HCT116 (cell line): ENCODE measurements at regions not wholly inside any gene's neighbourhood (a gene's known extent, or its start where the extent isn't known, plus 50 kb on each side); places are given as distances from the start of the nearest gene placed in this dataset.

Experiments used
- ATAC-seq: fragments of 200-7000 bp; cut with Tn5 transposase; 2 replicates; pipeline ENCODE4 v1.9.1; 2020; ENCODE audit warnings: mild to moderate bottlenecking, moderate library complexity
- BruUV-seq: library from RNA; stranded (reverse); fragments of 400-500 nt; replicated peaks from 2 replicates; lab custom pipeline; 2021; lab: Mats Ljungman, UMichigan
- CTCF ChIA-PET: fragments of 300-600 bp; sonication (Branson Sonifier 250); formaldehyde crosslinking; loops from one replicate; lab custom pipeline; 2021; ENCODE audit warnings: antibody characterized with exemption; lab: Charles Lee
- POLR2A ChIA-PET: fragments of 300-600, 350-600 bp; sonication (Branson Sonifier 250); formaldehyde crosslinking; loops from one replicate; lab custom pipeline; 2021; ENCODE audit warnings: antibody characterized with exemption; lab: Charles Lee
- RAD21 ChIA-PET, 2 experiments: fragments of 300-600 bp; sonication (Branson Sonifier 250); formaldehyde crosslinking; loops; one replicate each; lab custom pipeline; 2023; ENCODE audit warnings: low total read pairs in 2 of 2; ENCODE audit not compliant: uncharacterized antibody in 2 of 2, unreplicated experiment in 2 of 2, low non-redundant PET in 1 of 2; lab: Charles Lee
- DNase-seq: peaks from one replicate; pipeline ENCODE4 v3.0.0-alpha.2; 2010; ENCODE audit warnings: low read depth, low spot score
- H2AFZ ChIP-seq: fragments of 200-600 bp; shearing (Covaris generic), sonication (generic); 2 replicates; pipeline ENCODE4 v1.6.1; 2017; ENCODE audit warnings: low read depth, mixed run types, mixed read lengths, antibody characterized with exemption, low read length; ENCODE audit not compliant: poor library complexity, severe bottlenecking
- H3K27ac ChIP-seq: 2 replicates; pipeline ENCODE4 v1.5.1; 2012; ENCODE audit warnings: low read depth, low read length
- H3K27me3 ChIP-seq: fragments of 200-600 bp; sonication (generic); 2 replicates; pipeline ENCODE4 v1.6.1; 2016; ENCODE audit warnings: mixed run types, low read length, mixed read lengths; ENCODE audit not compliant: insufficient read depth
- H3K36me3 ChIP-seq, 2 experiments: fragments of 200-500 bp in 1 of 2; fragments of 200-600 bp in 1 of 2; sonication (Bioruptor generic) in 1 of 2; sonication (generic) in 1 of 2; 2 replicates each; pipeline versions ENCODE4 v1.5.1 to v1.6.1; 2014 to 2016; ENCODE audit warnings: low read length in 2 of 2, inconsistent platforms in 1 of 2, mixed read lengths in 1 of 2, mixed run types in 1 of 2; ENCODE audit not compliant: insufficient read depth in 2 of 2, control insufficient read depth in 1 of 2
- H3K4me1 ChIP-seq, 2 experiments: fragments of 200-600 bp in 1 of 2; sonication (generic) in 1 of 2; 2 replicates each; pipeline versions ENCODE4 v1.5.1 to v1.6.1; 2012 to 2017; ENCODE audit warnings: low read length in 2 of 2, inconsistent platforms in 1 of 2, mild to moderate bottlenecking in 1 of 2, mixed read lengths in 1 of 2, mixed run types in 1 of 2, moderate library complexity in 1 of 2; ENCODE audit not compliant: insufficient read depth in 2 of 2, control insufficient read depth in 1 of 2
- H3K4me2 ChIP-seq: fragments of 200-600 bp; sonication (generic); 2 replicates; pipeline ENCODE4 v1.6.1; 2017; ENCODE audit warnings: mixed run types, low read length, mixed read lengths
- H3K4me3 ChIP-seq, 2 experiments: fragments of 200-600 bp in 1 of 2; sonication (generic) in 1 of 2; replicated peaks in 1 of 2; 2 replicates each; pipeline ENCODE4 v1.5.1; 2011 to 2016; ENCODE audit warnings: low read length in 2 of 2, control low read depth in 1 of 2, low read depth in 1 of 2, mild to moderate bottlenecking in 1 of 2, mixed read lengths in 1 of 2, mixed run types in 1 of 2
- H3K79me2 ChIP-seq: fragments of 200-600 bp; sonication (generic); 2 replicates; pipeline ENCODE4 v1.6.1; 2017; ENCODE audit warnings: mild to moderate bottlenecking, mixed run types, low read length, moderate library complexity, mixed read lengths; ENCODE audit not compliant: insufficient read depth
- H3K9ac ChIP-seq: fragments of 200-600 bp; sonication (generic); 2 replicates; pipeline ENCODE4 v1.6.1; 2016; ENCODE audit warnings: low read length, mixed read lengths
- H3K9me2 ChIP-seq: fragments of 200-600 bp; sonication (generic), shearing (Covaris generic); 2 replicates; pipeline ENCODE4 v1.6.1; 2017; ENCODE audit warnings: mixed run types, mild to moderate bottlenecking, moderate library complexity; ENCODE audit not compliant: insufficient read depth
- H3K9me3 ChIP-seq, 2 experiments: fragments of 200-500 bp in 1 of 2; fragments of 200-600 bp in 1 of 2; sonication (Bioruptor generic) in 1 of 2; sonication (generic) in 1 of 2; 2 replicates each; pipeline ENCODE4 v1.6.1; 2014 to 2017; ENCODE audit warnings: low read length in 2 of 2, mixed read lengths in 2 of 2, inconsistent platforms in 1 of 2, low read depth in 1 of 2, mild to moderate bottlenecking in 1 of 2, mixed run types in 1 of 2, moderate library complexity in 1 of 2; ENCODE audit not compliant: control insufficient read depth in 1 of 2, insufficient read depth in 1 of 2
- H4K20me1 ChIP-seq: fragments of 200-600 bp; sonication (generic), shearing (Covaris generic); 2 replicates; pipeline ENCODE4 v1.6.1; 2017; ENCODE audit warnings: mixed run types, mild to moderate bottlenecking, moderate library complexity; ENCODE audit not compliant: insufficient read depth
- EGR1 ChIP-seq: IDR thresholded peaks from 2 replicates; pipeline ENCODE4 v1.6.1; 2012; ENCODE audit warnings: low read depth
- EZH2 ChIP-seq: fragments of 200-600 bp; sonication (generic); IDR thresholded peaks from 2 replicates; pipeline ENCODE4 v1.6.1; 2017; ENCODE audit warnings: antibody characterized with exemption, mixed run types
- EZH2phosphoT487 ChIP-seq: fragments of 200-600 bp; IDR thresholded peaks from 2 replicates; pipeline ENCODE4 v1.6.1; 2018; ENCODE audit warnings: antibody characterized with exemption, borderline replicate concordance
- FOSL1 ChIP-seq: IDR thresholded peaks from 2 replicates; pipeline ENCODE4 v1.6.1; 2012; ENCODE audit warnings: low read depth
- POLR2AphosphoS5 ChIP-seq: IDR thresholded peaks from 2 replicates; pipeline ENCODE4 v1.6.1; 2011; ENCODE audit warnings: mild to moderate bottlenecking, low read depth, low read length, moderate library complexity
- SIN3A ChIP-seq: IDR thresholded peaks from 2 replicates; pipeline ENCODE4 v1.6.1; 2012; ENCODE audit warnings: low read depth
- SP1 ChIP-seq: IDR thresholded peaks from 2 replicates; pipeline ENCODE4 v1.6.1; 2012; ENCODE audit warnings: low read depth
- SRF ChIP-seq: IDR thresholded peaks from 2 replicates; pipeline ENCODE4 v1.6.1; 2012; ENCODE audit warnings: low read depth
- YY1 ChIP-seq: IDR thresholded peaks from 2 replicates; pipeline ENCODE4 v1.6.1; 2011; ENCODE audit warnings: low read length, low read depth, moderate library complexity, mild to moderate bottlenecking; ENCODE audit not compliant: insufficient replicate concordance; ENCODE audit errors: extremely low read depth
- intact Hi-C: fragments of 100-400 bp; cut with micrococcal nuclease; formaldehyde crosslinking; loops from 2 replicates; pipeline ENCODE4 v1.10.0; 2022
- TF ChIP-seq, protein P1 (sequence below): IDR thresholded peaks from 2 replicates; pipeline ENCODE4 v1.6.1; 2012
- TF ChIP-seq, protein P2 (sequence below): IDR thresholded peaks from 2 replicates; pipeline ENCODE4 v1.6.1; 2012; ENCODE audit warnings: low read depth

- no TSS peak for BruUV-seq
- Histone ChIP-seq H3K27me3 (0 out of 2 replicates have a peak, but pooled peaks cover 21% of the 10 kb centered on the region), H3K36me3 (no peaks in the 10 kb centered on the region), H3K9me3 (no peaks in the 10 kb centered on the region), H3K9ac (no peak overlapping the region), H4K20me1 (no peaks in the 10 kb centered on the region), H2AFZ (no peak overlapping the region), H3K4me3 (no peak overlapping the region), H3K4me2 (no peak overlapping the region), H3K9me2 (no peaks in the 10 kb centered on the region), H3K79me2 (no peaks in the 10 kb centered on the region), H3K4me1 (no peaks in the 10 kb centered on the region), H3K27ac (no peak overlapping the region)
- intact Hi-C loops: no loop called here
- POLR2A ChIA-PET: no interaction called here
- DNase-seq: no peak
- CTCF ChIA-PET: no interaction called here
- TF ChIP-seq EZH2 (no peak), EGR1 (no peak), SIN3A (no peak), FOSL1 (no peak), YY1 (no peak), SP1 (no peak), EZH2phosphoT487 (no peak), SRF (no peak), POLR2AphosphoS5 (no peak)
- TF ChIP-seq, protein P1, sequence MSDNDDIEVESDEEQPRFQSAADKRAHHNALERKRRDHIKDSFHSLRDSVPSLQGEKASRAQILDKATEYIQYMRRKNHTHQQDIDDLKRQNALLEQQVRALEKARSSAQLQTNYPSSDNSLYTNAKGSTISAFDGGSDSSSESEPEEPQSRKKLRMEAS: no peak
- TF ChIP-seq, protein P2, sequence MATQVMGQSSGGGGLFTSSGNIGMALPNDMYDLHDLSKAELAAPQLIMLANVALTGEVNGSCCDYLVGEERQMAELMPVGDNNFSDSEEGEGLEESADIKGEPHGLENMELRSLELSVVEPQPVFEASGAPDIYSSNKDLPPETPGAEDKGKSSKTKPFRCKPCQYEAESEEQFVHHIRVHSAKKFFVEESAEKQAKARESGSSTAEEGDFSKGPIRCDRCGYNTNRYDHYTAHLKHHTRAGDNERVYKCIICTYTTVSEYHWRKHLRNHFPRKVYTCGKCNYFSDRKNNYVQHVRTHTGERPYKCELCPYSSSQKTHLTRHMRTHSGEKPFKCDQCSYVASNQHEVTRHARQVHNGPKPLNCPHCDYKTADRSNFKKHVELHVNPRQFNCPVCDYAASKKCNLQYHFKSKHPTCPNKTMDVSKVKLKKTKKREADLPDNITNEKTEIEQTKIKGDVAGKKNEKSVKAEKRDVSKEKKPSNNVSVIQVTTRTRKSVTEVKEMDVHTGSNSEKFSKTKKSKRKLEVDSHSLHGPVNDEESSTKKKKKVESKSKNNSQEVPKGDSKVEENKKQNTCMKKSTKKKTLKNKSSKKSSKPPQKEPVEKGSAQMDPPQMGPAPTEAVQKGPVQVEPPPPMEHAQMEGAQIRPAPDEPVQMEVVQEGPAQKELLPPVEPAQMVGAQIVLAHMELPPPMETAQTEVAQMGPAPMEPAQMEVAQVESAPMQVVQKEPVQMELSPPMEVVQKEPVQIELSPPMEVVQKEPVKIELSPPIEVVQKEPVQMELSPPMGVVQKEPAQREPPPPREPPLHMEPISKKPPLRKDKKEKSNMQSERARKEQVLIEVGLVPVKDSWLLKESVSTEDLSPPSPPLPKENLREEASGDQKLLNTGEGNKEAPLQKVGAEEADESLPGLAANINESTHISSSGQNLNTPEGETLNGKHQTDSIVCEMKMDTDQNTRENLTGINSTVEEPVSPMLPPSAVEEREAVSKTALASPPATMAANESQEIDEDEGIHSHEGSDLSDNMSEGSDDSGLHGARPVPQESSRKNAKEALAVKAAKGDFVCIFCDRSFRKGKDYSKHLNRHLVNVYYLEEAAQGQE: no peak
- RAD21 ChIA-PET: no interaction called here
- no peak for ATAC-seq
Observed at GRCh38 chr10:120279196-120279595, 177.8 kb upstream of the PLPP4 start.
